Neural cell (in vitro differentiated cells): ENCODE measurements at regions not wholly inside any gene's neighbourhood (a gene's known extent, or its start where the extent isn't known, plus 50 kb on each side); places are given as distances from the start of the nearest gene placed in this dataset.
A peak's percentile ranks its signal among the peaks of the same experiment; 100 is the strongest.

Source experiments
- H2AFZ ChIP-seq: fragments of 200-600, 300-800 bp; sonication (generic), shearing (Covaris generic); 2 replicates; pipeline ENCODE4 v1.6.0; 2014; ENCODE audit warnings: low read depth, mild to moderate bottlenecking, antibody characterized with exemption, low read length, moderate library complexity
- H3F3A ChIP-seq: fragments of 200-600 bp; shearing (Covaris generic); 2 replicates; pipeline ENCODE4 v1.6.1; 2016; ENCODE audit warnings: mild to moderate bottlenecking, moderate library complexity, mixed read lengths, antibody characterized with exemption, low read length; ENCODE audit not compliant: insufficient read depth, poor library complexity, severe bottlenecking
- H3K27ac ChIP-seq: fragments of 200-600, 300-800 bp; sonication (generic), shearing (Covaris generic); 2 replicates; pipeline ENCODE4 v1.5.1; 2014; ENCODE audit warnings: mild to moderate bottlenecking, low read length, moderate library complexity
- H3K27me3 ChIP-seq: fragments of 300-800, 200-600 bp; sonication (generic), shearing (Covaris generic); 2 replicates; pipeline ENCODE4 v1.6.0; 2014; ENCODE audit warnings: mild to moderate bottlenecking, low read depth, low read length, moderate library complexity; ENCODE audit not compliant: insufficient read depth
- H3K36me3 ChIP-seq: fragments of 300-800, 200-600 bp; sonication (generic), shearing (Covaris generic); 2 replicates; pipeline ENCODE4 v1.5.1; 2014; ENCODE audit warnings: mild to moderate bottlenecking, antibody characterized with exemption, low read length, moderate library complexity; ENCODE audit not compliant: insufficient read depth
- H3K4me2 ChIP-seq: fragments of 300-800, 200-600 bp; sonication (generic), shearing (Covaris generic); 2 replicates; pipeline ENCODE4 v1.6.0; 2014; ENCODE audit warnings: mild to moderate bottlenecking, low read length
- H3K4me3 ChIP-seq: fragments of 300-800, 200-600 bp; sonication (generic), shearing (Covaris generic); 2 replicates; pipeline ENCODE4 v1.5.1; 2014; ENCODE audit warnings: mild to moderate bottlenecking, low read length, moderate library complexity
- H3K79me2 ChIP-seq: fragments of 200-600 bp; shearing (Covaris generic); replicated peaks from 2 replicates; pipeline ENCODE4 v1.6.0; 2014; ENCODE audit warnings: mild to moderate bottlenecking, low read length, moderate library complexity; ENCODE audit not compliant: insufficient read depth
- H3K9ac ChIP-seq: fragments of 300-800, 200-600 bp; sonication (generic), shearing (Covaris generic); 2 replicates; pipeline ENCODE4 v1.6.1; 2016; ENCODE audit warnings: mild to moderate bottlenecking, low read length, mixed read lengths
- H3K9me2 ChIP-seq: fragments of 200-600 bp; shearing (Covaris generic); 2 replicates; pipeline ENCODE4 v1.6.1; 2016; ENCODE audit warnings: mild to moderate bottlenecking, low read length, mixed read lengths; ENCODE audit not compliant: insufficient read depth
- H3K9me3 ChIP-seq: fragments of 200-600, 300-800 bp; sonication (generic), shearing (Covaris generic); 2 replicates; pipeline ENCODE4 v1.6.1; 2016; ENCODE audit warnings: mild to moderate bottlenecking, mixed run types, low read length, moderate library complexity, mixed read lengths
- H4K20me1 ChIP-seq: fragments of 200-600 bp; shearing (Covaris generic); 2 replicates; pipeline ENCODE4 v1.6.1; 2016; ENCODE audit warnings: mild to moderate bottlenecking, mixed run types; ENCODE audit not compliant: insufficient read depth
- EP300 ChIP-seq: fragments of 450-650 bp; conservative IDR thresholded peaks from 2 replicates; pipeline ENCODE4 v1.6.1; 2014; ENCODE audit warnings: antibody characterized with exemption, mild to moderate bottlenecking, moderate library complexity; ENCODE audit not compliant: poor library complexity, severe bottlenecking
- EZH2 ChIP-seq: fragments of 200-600, 300-800 bp; shearing (Covaris generic), sonication (generic); IDR thresholded peaks from 2 replicates; pipeline ENCODE4 v1.6.1; 2014; ENCODE audit warnings: antibody characterized with exemption, low read length, borderline replicate concordance, mild to moderate bottlenecking; ENCODE audit not compliant: insufficient read depth, poor library complexity, severe bottlenecking
- MXI1 ChIP-seq: fragments of 450-650 bp; conservative IDR thresholded peaks from 2 replicates; pipeline ENCODE4 v1.6.1; 2014; ENCODE audit warnings: antibody characterized with exemption, mild to moderate bottlenecking; ENCODE audit not compliant: poor library complexity, severe bottlenecking
- POLR2AphosphoS5 ChIP-seq: IDR thresholded peaks from 2 replicates; pipeline ENCODE4 v1.6.1; 2012
- RAD21 ChIP-seq: fragments of 450-650 bp; conservative IDR thresholded peaks from 2 replicates; pipeline ENCODE4 v1.6.1; 2014; ENCODE audit warnings: antibody characterized with exemption, mild to moderate bottlenecking, moderate library complexity
- REST ChIP-seq: IDR thresholded peaks from 2 replicates; pipeline ENCODE4 v1.6.1; 2012; ENCODE audit warnings: borderline replicate concordance
- SMC3 ChIP-seq: fragments of 450-650 bp; conservative IDR thresholded peaks from 2 replicates; pipeline ENCODE4 v1.6.1; 2014; ENCODE audit warnings: antibody characterized with exemption, mild to moderate bottlenecking, moderate library complexity; ENCODE audit not compliant: poor library complexity
- TAF1 ChIP-seq: IDR thresholded peaks from 2 replicates; pipeline ENCODE4 v1.6.1; 2012; ENCODE audit warnings: low read depth
- TF ChIP-seq, protein P1 (sequence below): fragments of 450-650 bp; IDR thresholded peaks from 2 replicates; pipeline ENCODE4 v1.5.1; 2014; ENCODE audit warnings: antibody characterized with exemption, mild to moderate bottlenecking, moderate library complexity; ENCODE audit not compliant: poor library complexity, severe bottlenecking

GRCh38 chr18:39842366-39842914, 2112.6 kb upstream of the PIK3C3 start:
- Histone ChIP-seq H3K9ac (peak overlapping the region; percentile 76), H4K20me1 (no peaks in the 10 kb centered on the region), H3K4me3 (peak overlapping the region; percentile 69), H3K27ac (peak overlapping the region; percentile 49), H3K27me3 (no peaks in the 10 kb centered on the region), H3F3A (peaks cover 3% of the 10 kb centered on the region), H3K9me3 (no peaks in the 10 kb centered on the region), H3K4me2 (peak overlapping the region; percentile 44), H3K79me2 (no peaks in the 10 kb centered on the region), H2AFZ (no peak overlapping the region), H3K9me2 (no peaks in the 10 kb centered on the region), H3K36me3 (no peaks in the 10 kb centered on the region)
- TF ChIP-seq, protein P1, sequence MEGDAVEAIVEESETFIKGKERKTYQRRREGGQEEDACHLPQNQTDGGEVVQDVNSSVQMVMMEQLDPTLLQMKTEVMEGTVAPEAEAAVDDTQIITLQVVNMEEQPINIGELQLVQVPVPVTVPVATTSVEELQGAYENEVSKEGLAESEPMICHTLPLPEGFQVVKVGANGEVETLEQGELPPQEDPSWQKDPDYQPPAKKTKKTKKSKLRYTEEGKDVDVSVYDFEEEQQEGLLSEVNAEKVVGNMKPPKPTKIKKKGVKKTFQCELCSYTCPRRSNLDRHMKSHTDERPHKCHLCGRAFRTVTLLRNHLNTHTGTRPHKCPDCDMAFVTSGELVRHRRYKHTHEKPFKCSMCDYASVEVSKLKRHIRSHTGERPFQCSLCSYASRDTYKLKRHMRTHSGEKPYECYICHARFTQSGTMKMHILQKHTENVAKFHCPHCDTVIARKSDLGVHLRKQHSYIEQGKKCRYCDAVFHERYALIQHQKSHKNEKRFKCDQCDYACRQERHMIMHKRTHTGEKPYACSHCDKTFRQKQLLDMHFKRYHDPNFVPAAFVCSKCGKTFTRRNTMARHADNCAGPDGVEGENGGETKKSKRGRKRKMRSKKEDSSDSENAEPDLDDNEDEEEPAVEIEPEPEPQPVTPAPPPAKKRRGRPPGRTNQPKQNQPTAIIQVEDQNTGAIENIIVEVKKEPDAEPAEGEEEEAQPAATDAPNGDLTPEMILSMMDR: no peak
- peak; percentile 11 for TF ChIP-seq RAD21

DNA sequence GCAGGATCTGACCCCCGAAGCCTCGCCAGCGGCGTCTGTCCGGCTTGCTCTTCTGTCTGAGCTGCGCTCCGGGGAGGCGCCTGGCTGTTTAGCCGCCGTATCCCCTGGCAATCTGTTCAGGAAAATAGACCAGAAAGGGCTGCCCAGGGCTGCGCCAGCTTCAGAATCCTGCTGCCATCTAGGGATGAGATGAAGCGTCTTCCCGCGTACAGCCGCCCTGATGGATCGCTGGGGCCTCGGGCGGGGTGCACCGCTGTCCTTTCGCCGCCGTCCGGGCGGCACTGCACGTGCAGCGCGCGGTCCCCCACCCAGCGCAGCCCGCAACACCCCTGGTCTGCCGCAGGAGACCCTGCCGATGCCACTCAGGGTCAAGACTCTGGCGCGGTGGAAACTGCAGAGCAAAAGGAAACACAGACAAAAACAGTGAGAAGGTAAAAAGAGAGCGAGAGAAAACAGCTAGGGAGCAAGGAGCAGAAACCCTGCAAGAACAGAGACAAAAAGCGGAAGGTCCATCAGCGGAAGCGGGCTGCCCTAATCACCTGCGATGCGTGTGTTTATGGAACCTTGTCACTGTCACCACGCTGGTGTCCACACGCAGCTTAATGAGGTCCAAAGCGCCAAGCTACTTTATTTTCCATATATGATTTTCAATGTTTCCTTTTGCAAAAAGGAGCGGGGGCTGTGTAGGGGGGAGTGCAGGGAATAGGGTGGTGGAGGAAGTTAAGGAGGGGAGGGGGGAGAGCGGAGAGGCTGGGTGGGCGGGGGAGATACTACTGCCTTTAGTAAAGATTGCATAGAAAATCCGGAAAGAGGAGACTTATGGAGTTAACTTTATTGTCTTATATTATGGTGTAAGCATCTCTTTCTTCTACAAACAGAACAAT, 2113.3 kb upstream of the PIK3C3 start:
- peak overlapping the region; percentile 41 for H2AFZ ChIP-seq
- peak overlapping the region; percentile 76 for H3K9ac ChIP-seq
- H3K27me3 ChIP-seq: no peaks in the 10 kb centered on the region
- peak overlapping the region; percentile 69 for H3K4me3 ChIP-seq
- H3K36me3 ChIP-seq: no peaks in the 10 kb centered on the region
- no peaks in the 10 kb centered on the region for H3K9me2 ChIP-seq
- H3K79me2 ChIP-seq: no peaks in the 10 kb centered on the region
- H3K9me3 ChIP-seq: no peaks in the 10 kb centered on the region
- no peaks in the 10 kb centered on the region for H4K20me1 ChIP-seq
- peak; percentile 91 for TF ChIP-seq SMC3
- peak; percentile 97 for TF ChIP-seq RAD21
- peak; percentile 59 for TF ChIP-seq EP300
- peak; percentile 65 for TF ChIP-seq MXI1
- TF ChIP-seq, protein P1: peak; percentile 95
- no peak for TF ChIP-seq EZH2
- no peak for TF ChIP-seq POLR2AphosphoS5
- peak; percentile 62 for TF ChIP-seq REST
- peak; percentile 47 for TF ChIP-seq TAF1
- H3K27ac ChIP-seq: peak overlapping the region; percentile 75
- H3K4me2 ChIP-seq: peak overlapping the region; percentile 41
- H3F3A ChIP-seq: peaks cover 3% of the 10 kb centered on the region
